Stimulated activated naive CD4-positive, alpha-beta T cell (primary cell): ENCODE measurements at regions not wholly inside any gene's neighbourhood (a gene's known extent, or its start where the extent isn't known, plus 50 kb on each side); places are given as distances from the start of the nearest gene placed in this dataset.

Experiments
- DNase-seq, 6 experiments: peaks; one replicate each; lab custom pipeline; 2025; lab: John Stamatoyannopoulos, UW

DNA sequence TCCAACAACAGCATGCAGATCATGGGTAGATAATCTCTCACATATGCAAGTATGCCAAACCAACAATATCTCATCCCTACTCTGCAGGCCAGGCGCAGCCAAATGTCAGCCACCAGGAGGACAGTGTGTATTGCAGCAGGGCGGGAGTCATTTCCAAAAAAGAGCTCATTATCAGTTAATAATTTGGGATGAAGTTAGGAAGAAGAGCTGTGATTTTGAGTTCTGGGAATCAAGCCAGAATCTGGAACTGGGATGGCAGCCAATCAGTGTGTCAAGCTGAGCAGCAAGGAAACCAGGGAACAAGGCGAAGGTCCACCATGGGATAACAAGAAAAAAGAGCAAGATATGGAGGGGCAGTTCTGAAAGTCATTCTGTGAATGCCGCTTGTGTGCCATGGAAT, 88.2 kb upstream of the CAMK2D start:
- no peak for DNase-seq

DNA sequence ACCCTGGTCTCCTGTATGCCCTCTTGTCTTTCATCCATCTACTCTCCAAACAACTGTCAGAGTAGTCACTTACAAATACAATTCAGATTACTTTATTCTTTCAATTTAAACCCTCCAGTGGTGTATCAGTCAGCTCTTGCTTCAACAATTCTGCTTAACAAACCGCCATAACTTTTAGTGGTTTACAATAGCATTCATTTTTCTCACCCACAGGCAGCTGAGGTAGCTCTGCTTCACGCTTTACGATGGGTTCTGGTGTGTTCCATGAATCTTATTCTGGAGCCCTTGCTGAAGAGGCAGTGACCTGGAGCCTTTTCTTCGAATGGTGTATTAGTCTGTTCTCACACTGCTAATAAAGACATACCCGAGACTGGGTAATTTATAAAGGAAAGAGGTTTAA, 86.2 kb upstream of the CAMK2D start:
- DNase-seq: no peak

DNA sequence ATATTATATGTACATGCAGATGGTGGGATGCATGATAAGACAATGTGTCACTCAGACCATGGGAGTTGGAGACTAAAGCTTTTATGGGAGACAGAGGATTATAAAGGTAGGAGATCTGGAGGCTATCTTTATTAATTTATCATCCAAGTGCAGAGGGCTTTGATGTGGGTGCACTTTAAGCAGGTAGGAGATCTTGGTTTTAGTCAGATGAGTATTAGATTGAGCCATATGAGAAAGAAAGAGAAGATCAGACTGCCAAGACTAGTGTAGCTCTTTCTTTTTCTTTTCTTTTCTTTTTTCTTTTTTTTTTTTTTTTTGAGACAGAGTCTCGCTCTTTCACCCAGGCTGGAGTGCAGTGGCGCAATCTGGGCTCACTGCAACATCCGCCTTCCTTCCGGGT, 84.9 kb upstream of the CAMK2D start:
- DNase-seq: no peak

DNA sequence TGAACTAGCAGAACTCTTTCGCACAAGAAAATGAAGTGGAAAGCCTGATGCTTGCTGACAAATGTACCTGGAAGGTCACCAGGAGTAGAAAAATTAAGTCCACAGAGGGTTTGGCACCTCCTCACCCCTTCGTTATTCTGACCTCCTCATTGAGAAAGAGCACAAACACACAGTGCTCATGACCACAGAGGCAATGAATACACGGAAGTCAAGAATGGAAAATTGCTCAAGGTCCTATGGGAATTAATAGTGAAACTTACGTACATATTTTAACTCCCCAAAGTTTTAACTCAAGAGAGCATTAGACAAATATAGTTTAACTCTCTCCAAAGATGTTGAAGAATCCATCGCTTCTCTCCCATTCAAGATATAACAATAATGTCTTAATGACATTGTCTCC, 83.6 kb upstream of the CAMK2D start:
- DNase-seq: no peak

DNA sequence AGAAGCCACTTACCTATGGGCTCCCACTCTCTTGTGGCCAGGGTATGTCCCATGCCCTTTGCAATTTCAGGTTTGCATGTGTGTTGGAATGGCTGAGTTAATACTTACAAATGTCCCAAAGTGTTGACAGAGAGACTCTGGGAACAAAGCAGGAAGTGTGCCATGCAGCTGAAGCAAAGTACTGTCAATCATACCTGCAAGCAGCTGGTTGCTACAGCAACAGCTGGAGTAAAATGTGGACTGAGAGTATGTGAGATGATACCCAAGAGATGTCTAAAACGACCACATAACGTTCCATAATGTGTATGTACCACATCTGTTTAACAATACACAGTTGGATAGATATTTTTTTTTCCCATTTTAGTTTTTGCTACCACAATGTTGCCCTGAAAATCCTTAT, 82.8 kb upstream of the CAMK2D start:
- no peak for DNase-seq

DNA sequence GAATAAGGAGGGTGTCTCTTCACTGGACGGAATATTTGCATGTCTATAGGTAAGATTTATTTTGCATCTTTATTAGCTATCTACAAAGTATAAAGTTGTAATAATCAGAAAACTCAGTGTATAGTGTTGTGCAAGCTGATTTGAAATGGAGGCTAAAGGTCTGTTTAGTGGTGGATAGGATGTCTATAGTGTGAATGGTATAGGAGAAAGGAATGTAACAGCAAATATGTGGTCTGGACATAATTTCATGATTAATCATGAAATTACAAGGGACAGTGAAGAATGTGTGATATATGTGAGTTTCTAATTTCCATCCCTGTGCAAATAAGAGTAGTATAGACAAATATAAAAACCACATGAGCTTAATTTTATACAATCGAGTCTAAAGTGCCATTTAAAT, 79.3 kb upstream of the CAMK2D start:
- no peak for DNase-seq

DNA sequence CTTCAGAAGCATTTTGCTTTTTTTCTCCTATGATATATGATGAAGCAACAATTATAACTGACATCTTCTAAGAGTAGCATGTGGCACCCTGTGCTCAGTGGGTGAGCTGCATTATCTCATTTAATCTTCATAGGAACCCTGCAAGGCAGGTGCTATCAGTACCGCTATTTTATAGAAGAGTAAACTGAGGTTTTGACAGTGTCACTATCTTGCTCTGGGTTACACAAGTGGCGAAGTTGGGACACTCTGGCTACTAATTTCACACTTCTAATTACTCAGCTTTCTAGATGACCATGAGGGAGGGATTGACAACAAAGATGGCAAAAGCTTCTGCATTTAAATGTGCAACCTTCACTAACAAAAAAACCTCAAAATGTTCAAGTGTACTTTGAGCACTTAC, 76.9 kb upstream of the CAMK2D start:
- no peak for DNase-seq

DNA sequence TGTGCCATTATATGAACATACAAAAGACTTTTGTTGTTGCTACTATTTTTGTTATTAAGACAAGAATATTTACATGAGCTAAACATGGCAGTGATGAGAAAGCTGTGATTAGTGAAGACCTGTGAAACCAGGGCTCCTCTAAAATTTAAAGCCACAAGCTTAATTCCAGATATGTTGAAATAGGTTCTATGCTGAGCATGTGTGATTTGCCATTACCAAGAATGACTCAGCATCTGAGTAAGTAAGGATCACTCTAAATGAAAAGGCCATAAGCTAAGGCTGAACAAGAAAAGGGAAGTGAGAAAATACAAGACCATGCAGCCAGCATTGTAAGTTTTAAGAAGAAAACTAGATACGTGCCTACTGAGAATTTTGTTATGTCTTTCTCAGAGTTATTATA, 75.9 kb upstream of the CAMK2D start:
- no peak for DNase-seq

DNA sequence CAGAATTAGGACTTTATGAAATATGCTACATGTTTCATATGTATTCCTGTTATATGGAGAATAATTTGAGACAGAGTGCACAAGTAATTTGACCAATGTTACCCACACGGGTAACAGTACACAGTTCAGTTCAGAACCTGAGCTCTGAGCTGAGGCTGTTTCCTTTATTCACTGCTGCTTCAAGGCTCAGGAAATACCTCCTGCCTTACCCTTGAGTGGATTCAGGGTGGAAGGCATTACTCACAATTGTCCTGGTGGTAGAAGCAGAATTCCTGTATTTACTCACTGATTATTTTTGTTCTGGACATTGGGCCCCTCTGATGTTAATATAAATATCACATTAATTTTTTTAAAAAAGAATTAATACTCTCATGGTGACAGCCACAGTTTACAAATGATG, 73.5 kb upstream of the CAMK2D start:
- no peak for DNase-seq

DNA sequence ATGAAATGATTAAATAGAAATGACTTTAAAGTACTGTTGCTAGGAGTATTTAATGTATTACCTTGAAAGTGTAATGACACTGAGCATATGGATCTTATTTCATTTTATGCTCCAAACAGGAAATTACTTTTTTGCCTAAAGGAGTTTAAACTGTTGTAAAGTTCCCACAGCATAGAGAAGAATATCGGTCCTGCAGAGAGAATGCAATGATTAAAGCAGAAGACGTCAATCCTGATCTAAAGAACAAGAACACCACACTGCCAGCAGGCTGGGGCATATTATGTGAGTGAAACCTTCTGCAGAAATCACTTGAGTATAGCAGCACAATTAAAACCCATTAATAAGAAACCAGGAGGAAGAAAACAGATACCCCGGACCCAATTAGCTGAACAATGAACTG, 72.8 kb upstream of the CAMK2D start:
- no peak for DNase-seq

DNA sequence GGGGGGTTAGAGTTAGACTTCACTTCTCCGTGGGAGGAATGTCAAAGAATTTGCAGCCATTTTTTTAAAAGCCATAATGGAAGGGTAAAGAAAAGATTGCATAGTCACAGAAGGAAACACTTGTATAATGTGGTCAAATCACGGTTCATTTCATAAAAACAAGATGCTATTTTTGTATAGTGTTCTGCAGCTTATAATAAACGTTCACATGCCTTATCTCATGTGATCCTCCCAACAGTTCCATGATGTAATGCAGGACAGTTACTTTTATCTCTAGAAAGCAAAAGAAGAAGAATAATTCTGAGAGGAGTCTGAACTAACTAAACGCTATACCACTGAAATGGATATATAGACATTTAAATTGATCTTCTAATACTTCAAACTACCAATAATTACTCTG, 71.3 kb upstream of the CAMK2D start:
- DNase-seq: no peak

DNA sequence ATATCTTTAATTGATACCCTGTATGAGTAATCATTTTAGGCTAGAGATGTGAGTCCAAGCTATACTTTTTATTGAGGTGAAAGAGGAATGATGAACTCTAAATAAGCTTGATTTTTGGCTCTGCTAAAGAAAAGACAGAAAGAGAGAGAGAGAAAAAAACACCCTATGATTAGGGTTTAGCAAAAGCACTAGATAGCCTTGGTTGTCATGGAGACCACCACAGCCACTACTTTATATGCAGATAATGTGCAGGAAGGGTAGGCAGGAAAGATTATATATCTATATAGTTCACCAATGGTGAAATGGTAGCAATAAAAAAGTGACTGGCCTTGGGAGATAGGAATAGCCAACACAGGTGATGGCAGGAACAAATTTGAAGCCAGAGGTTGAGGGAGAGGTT, 69.9 kb upstream of the CAMK2D start:
- DNase-seq: no peak

DNA sequence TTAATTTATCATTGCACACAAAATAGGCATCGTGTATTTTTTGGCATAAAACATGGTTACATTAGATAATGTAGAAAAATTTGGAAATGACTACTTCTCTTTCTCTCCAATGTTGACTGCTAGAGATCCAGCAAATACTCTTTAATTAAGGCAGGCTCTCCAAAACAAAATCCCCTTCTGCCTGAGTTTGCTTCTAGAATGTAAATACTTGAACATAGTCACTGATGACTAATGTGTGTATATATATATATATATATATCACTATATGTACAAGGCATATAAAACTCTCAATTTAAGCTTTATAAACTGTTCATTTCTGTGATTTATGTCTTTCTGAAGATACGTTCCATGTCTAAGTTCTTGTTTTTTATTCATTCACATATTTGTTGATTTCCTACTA, 67.2 kb upstream of the CAMK2D start:
- DNase-seq: no peak

DNA sequence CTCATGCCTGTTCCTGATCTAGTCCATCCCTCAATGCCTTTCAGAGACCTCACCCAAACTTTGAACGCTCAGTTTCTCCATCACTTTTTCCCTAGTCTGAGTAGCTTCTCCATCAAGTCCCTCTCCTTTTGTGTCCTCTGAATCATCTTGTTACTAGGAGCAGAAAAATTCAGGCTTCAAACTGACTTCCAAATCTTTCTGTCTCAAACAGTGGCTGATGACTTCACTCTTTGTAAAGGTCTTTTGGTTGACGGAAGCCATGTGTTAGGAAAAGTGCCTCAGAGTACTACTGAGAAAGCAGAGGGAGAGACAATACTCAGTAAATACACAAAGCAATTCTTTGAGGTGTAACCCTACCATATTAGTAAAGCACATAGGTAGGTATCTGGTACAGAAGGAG, 65.7 kb upstream of the CAMK2D start:
- no peak for DNase-seq

DNA sequence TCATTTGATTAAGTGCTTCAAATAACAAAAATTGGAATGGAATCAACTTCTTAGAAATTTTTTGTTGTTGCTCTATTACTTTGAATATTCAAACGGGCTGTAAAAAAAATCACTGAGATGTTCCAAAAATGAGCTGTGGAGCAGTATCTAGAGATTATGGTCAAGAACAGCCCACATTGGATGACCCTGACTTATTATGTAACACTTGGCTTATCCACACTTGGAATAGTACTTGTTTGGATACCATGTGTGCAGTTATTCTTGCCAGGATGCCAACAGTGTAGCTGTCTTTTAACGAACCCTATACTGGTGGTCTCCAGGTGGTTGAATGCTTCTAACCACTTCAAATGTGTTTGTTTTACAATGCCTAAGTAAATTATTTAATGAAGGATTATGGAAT, 64.9 kb upstream of the CAMK2D start:
- no peak for DNase-seq

DNA sequence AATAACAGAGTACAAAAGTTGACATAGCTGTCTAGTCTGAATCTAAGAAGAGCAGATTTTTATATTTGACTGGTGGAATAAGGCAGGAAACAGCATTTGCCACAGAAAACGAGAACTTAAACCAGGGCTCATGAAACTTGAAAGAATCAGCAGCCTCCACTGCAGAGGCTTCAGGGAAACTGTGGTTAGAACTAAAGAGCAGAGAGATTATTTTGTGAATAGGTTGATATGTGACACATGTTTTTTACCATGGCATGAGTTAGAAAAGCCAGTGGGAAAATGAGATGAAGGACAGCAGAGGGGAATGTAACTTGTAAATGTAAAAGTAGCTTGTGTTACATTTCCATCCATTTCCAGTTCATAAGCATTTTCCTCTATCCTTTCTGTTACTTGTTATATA, 63.7 kb upstream of the CAMK2D start:
- peak in 3 of 6 experiments; percentile 50 to 57 (median 52) for DNase-seq

DNA sequence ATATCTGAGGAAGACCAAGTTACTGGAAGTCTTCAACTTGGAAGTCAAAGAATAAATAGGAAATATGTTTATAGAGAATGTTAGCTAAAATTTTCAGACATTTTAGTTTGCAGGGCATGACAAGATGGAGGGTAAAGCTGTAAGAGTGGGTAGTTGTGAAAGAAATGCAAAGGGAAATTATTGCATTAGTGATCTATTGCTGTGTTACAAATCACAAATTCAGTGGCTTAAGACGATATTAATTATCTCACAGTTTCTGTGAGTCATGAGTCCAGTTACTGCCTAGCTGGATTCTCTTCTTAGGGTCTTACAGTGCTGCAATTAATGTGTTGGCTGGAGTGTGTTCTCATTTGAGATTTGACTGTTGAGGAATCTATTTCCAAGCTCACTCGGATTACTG, 62.9 kb upstream of the CAMK2D start:
- DNase-seq: no peak

DNA sequence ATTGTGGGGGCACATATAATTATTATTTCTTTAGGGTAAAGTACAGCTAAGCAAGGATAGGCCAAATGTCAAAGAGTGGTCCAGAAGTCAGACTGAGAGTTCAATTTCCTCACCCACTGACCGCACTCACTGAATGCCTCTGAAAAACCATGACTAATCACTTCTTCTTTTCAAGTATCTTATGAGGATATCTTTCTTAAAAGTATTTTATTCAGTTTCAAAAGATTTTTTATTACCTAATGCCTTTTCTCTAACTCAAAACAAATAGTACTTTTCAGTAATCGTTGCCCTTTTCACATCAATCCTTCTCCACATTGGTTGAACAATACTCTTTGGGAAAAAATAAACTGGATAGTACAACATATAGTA, 61.7 kb upstream of the CAMK2D start:
- DNase-seq: no peak

DNA sequence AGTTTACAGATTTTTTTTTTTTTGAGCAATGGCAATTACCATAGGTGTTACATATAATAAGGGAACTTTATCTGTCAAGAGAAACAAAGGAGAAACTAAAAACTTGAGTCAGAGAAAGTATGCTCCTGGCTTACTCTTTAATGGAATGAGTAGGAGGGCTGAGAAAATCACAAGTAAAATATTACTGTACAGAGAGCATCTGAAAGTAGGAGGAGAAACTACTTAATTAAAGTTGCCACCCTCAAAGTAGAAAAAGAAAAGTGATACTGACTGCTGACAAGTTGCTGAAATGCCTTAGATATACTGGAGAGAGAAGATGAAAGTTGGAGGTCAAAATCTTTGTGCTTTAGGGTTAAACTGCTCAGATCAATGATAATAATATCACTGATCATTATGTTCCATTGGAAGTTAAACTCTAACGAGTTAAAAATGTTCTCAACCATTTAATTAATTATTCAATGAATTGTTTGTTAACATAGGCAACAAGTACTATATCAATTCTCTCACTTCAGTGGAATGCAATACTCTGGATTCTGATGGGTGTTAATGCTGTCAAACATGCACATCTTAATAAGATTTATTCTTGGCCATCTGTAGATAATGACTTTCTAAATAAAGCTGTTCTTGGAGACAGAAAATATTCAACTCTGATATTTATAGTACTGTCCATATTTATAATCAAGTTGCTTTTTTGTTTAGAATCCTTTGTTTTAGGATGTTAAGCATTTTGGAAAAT, 61.2 kb upstream of the CAMK2D start:
- DNase-seq: no peak

DNA sequence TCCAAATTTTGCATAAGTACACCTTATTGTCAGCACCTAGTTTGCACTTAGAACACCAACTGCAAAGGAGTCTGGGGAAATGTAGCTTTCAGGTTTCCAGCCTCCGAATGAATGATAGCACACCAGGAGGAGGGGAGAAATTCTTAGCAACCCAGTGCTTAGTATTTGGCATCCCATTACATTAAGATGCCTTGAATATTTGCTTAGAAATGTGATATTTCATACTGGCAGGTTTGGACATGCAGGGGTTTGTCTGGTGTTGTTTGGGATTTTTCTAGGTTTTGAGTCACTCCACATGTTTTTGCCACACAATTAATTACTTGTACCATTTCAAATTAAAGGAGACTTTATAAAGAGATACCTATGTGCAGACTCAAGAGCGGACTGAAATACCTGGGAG, 60.3 kb upstream of the CAMK2D start:
- DNase-seq: no peak

DNA sequence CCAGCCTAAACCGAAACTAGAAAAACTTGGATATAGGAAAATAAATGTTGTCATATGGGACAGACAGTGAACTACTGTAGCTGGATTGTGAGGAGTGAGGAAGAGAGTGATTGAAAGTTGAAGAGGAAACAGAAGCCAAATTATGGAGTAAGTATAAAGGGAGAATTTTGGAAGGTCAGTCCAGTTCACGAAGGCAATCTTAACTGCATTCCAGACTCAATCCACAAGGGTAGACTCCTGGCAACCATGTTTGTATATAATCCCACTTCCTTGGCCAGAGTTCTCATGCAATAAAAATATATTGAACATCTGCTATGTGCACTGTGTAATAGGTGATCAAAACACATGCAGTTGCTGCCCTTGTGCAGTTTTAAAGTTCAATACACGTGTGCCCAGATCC, 58.6 kb upstream of the CAMK2D start:
- no peak for DNase-seq

DNA sequence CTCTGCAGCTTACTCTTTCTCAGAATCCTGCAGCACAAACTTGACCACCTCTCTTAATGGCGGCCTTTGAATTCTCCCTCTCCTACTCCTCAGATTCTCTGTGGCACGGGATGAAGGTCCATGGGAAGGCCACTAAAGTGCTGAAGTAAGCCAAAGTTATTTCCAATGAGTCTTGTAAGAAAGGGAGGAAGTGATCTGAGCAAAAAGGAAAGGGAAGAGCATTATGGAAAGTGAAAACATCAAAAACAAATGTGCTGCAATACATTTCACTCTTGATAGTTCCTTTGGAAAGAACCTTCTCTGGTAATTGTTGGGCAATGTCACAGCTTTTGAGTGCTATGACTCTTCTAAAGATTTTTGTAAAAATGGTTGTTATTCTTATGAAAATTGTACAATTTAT, 54.3 kb upstream of the CAMK2D start:
- no peak for DNase-seq

DNA sequence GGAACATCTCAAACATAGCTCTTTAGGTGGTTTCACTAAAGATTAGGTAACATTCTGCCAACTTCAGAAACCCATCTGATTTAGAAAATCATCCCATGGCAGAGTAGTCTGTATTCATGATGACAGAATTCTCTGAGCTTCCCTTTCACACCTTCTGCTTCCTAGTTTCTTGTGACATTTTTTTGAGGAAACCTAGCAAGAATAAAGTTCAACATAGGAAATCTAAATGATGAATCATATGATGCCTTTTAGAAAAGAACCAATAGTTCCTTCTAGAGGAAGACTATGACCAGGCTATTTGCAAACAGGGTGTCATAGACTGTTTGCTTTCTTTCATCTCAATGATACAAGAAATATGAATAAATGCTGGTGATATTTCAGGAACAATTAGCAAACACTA, 49.8 kb upstream of the CAMK2D start:
- no peak for DNase-seq
